HG03565 (cell line): ENCODE measurements at regions not wholly inside any gene's neighbourhood (a gene's known extent, or its start where the extent isn't known, plus 50 kb on each side); places are given as distances from the start of the nearest gene placed in this dataset.
A peak's percentile ranks its signal among the peaks of the same experiment; 100 is the strongest.
"Not testable (repeated sequence)": the region's sequence is repeated elsewhere in the genome, so short reads cannot be mapped to it uniquely, and the experiment has no call there.

Source experiments
- ATAC-seq: cut with Tn5 transposase; IDR thresholded peaks from one replicate; pipeline ENCODE4 v1.9.1; 2021; ENCODE audit warnings: mild to moderate bottlenecking, moderate library complexity; ENCODE audit not compliant: unreplicated experiment

- ATAC-seq = no peak
These were observed 115.1 kb downstream of the OTOR start for GRCh38 chr20:16863303-16863702.

- peak; percentile 46 for ATAC-seq
These were observed 115.9 kb downstream of the OTOR start for GRCh38 chr20:16864069-16864468.

GRCh38 chr20:16864963-16865362 is 116.8 kb downstream of the OTOR start:
- no peak for ATAC-seq

GRCh38 chr20:16865406-16865805 is 117.2 kb downstream of the OTOR start:
- ATAC-seq = no peak

GRCh38 chr20:16873124-16873523 is 125.0 kb downstream of the OTOR start:
- not testable (repeated sequence) for ATAC-seq

GRCh38 chr20:16877053-16877554 is 128.9 kb downstream of the OTOR start:
- ATAC-seq = no peak

- ATAC-seq = no peak
These were observed 137.6 kb downstream of the OTOR start for GRCh38 chr20:16885746-16886145.

- ATAC-seq = no peak
These were observed 150.3 kb downstream of the OTOR start for GRCh38 chr20:16898433-16898832.

GRCh38 chr20:16902662-16903061 is 154.5 kb downstream of the OTOR start:
- ATAC-seq = no peak

GRCh38 chr20:16904751-16905150 is 156.6 kb downstream of the OTOR start:
- no peak for ATAC-seq

- ATAC-seq = no peak
These were observed 166.1 kb downstream of the OTOR start for GRCh38 chr20:16914277-16914676.

GRCh38 chr20:16916165-16916564 is 168.0 kb downstream of the OTOR start:
- no peak for ATAC-seq

GRCh38 chr20:16917636-16918035 is 169.5 kb downstream of the OTOR start:
- no peak for ATAC-seq

GRCh38 chr20:16918366-16918765 is 170.2 kb downstream of the OTOR start:
- no peak for ATAC-seq

- ATAC-seq = no peak
These were observed 171.7 kb downstream of the OTOR start for GRCh38 chr20:16919841-16920240.

- no peak for ATAC-seq
These were observed 174.7 kb downstream of the OTOR start for GRCh38 chr20:16922834-16923233.

- ATAC-seq = no peak
These were observed 178.7 kb downstream of the OTOR start for GRCh38 chr20:16926626-16927430.

GRCh38 chr20:16929756-16930155 is 181.6 kb downstream of the OTOR start:
- no peak for ATAC-seq

GRCh38 chr20:16930656-16931055 is 182.5 kb downstream of the OTOR start:
- no peak for ATAC-seq

- no peak for ATAC-seq
These were observed 190.9 kb downstream of the OTOR start for GRCh38 chr20:16939051-16939450.

- ATAC-seq = no peak
These were observed 192.5 kb downstream of the OTOR start for GRCh38 chr20:16940701-16941100.

- no peak for ATAC-seq
These were observed 193.9 kb downstream of the OTOR start for GRCh38 chr20:16942051-16942450.

GRCh38 chr20:16942756-16943155 is 194.6 kb downstream of the OTOR start:
- no peak for ATAC-seq
